ENCODE measurements at regions not wholly inside any gene's neighbourhood (a gene's known extent, or its start where the extent isn't known, plus 50 kb on each side); places are given as distances from the start of the nearest gene placed in this dataset.

- Mint-ChIP-seq H3K36me3 (ENCODE audit: unreplicated experiment) (no peaks in the 10 kb centered on the region), H3K9me3 (ENCODE audit: unreplicated experiment) (peaks cover 23% of the 10 kb centered on the region), H3K4me3 (ENCODE audit: unreplicated experiment) (no peak overlapping the region), H3K4me1 (ENCODE audit: unreplicated experiment) (no peaks in the 10 kb centered on the region), H3K27ac (ENCODE audit: unreplicated experiment) (no peak overlapping the region), H3K27me3 (ENCODE audit: unreplicated experiment) (no peaks in the 10 kb centered on the region)
- no peak for DNase-seq (ENCODE audit: extremely low spot score, unreplicated experiment)
- TF ChIP-seq CTCF (IDR thresholded peaks at IDR 0.05), result no peak
These were observed 394.4 kb downstream of the CDH26 start for GRCh38 chr20:60352596-60352995.

- H3K27ac Mint-ChIP-seq (ENCODE audit: unreplicated experiment), result no peak overlapping the region
- DNase-seq (ENCODE audit: extremely low spot score, unreplicated experiment), result no peak
- H3K4me3 Mint-ChIP-seq (ENCODE audit: unreplicated experiment), result no peak overlapping the region
- peaks cover 11% of the 10 kb centered on the region for H3K9me3 Mint-ChIP-seq (ENCODE audit: unreplicated experiment)
- no peaks in the 10 kb centered on the region for H3K36me3 Mint-ChIP-seq (ENCODE audit: unreplicated experiment)
- H3K27me3 Mint-ChIP-seq (ENCODE audit: unreplicated experiment), result no peaks in the 10 kb centered on the region
- no peak for TF ChIP-seq CTCF (IDR thresholded peaks at IDR 0.05)
- H3K4me1 Mint-ChIP-seq (ENCODE audit: unreplicated experiment), result no peaks in the 10 kb centered on the region
These were observed 395.9 kb downstream of the CDH26 start for GRCh38 chr20:60354024-60354580.

GRCh38 chr20:60358101-60358500, 399.9 kb downstream of the CDH26 start:
- H3K27me3 Mint-ChIP-seq (ENCODE audit: unreplicated experiment), result no peaks in the 10 kb centered on the region
- no peaks in the 10 kb centered on the region for H3K36me3 Mint-ChIP-seq (ENCODE audit: unreplicated experiment)
- TF ChIP-seq CTCF (IDR thresholded peaks at IDR 0.05), result no peak
- H3K27ac Mint-ChIP-seq (ENCODE audit: unreplicated experiment), result no peak overlapping the region
- no peaks in the 10 kb centered on the region for H3K4me1 Mint-ChIP-seq (ENCODE audit: unreplicated experiment)
- H3K4me3 Mint-ChIP-seq (ENCODE audit: unreplicated experiment), result no peak overlapping the region
- no peaks in the 10 kb centered on the region for H3K9me3 Mint-ChIP-seq (ENCODE audit: unreplicated experiment)
- no peak for DNase-seq (ENCODE audit: extremely low spot score, unreplicated experiment)

GRCh38 chr20:60359010-60359409, 400.8 kb downstream of the CDH26 start:
- Mint-ChIP-seq H3K36me3 (ENCODE audit: unreplicated experiment) (no peaks in the 10 kb centered on the region), H3K27ac (ENCODE audit: unreplicated experiment) (no peak overlapping the region), H3K4me3 (ENCODE audit: unreplicated experiment) (no peak overlapping the region), H3K4me1 (ENCODE audit: unreplicated experiment) (no peaks in the 10 kb centered on the region), H3K9me3 (ENCODE audit: unreplicated experiment) (no peaks in the 10 kb centered on the region), H3K27me3 (ENCODE audit: unreplicated experiment) (no peaks in the 10 kb centered on the region)
- TF ChIP-seq CTCF (IDR thresholded peaks at IDR 0.05), result no peak
- DNase-seq (ENCODE audit: extremely low spot score, unreplicated experiment), result no peak

- Mint-ChIP-seq H3K27me3 (ENCODE audit: unreplicated experiment) (no peaks in the 10 kb centered on the region), H3K36me3 (ENCODE audit: unreplicated experiment) (no peaks in the 10 kb centered on the region), H3K27ac (ENCODE audit: unreplicated experiment) (no peak overlapping the region), H3K9me3 (ENCODE audit: unreplicated experiment) (peaks cover 4% of the 10 kb centered on the region), H3K4me3 (ENCODE audit: unreplicated experiment) (no peak overlapping the region), H3K4me1 (ENCODE audit: unreplicated experiment) (no peaks in the 10 kb centered on the region)
- no peak for TF ChIP-seq CTCF (IDR thresholded peaks at IDR 0.05)
- DNase-seq (ENCODE audit: extremely low spot score, unreplicated experiment), result no peak
These were observed 403.7 kb downstream of the CDH26 start for GRCh38 chr20:60361761-60362395.
